ENCODE measurements at regions not wholly inside any gene's neighbourhood (a gene's known extent, or its start where the extent isn't known, plus 50 kb on each side); places are given as distances from the start of the nearest gene placed in this dataset.

DNA sequence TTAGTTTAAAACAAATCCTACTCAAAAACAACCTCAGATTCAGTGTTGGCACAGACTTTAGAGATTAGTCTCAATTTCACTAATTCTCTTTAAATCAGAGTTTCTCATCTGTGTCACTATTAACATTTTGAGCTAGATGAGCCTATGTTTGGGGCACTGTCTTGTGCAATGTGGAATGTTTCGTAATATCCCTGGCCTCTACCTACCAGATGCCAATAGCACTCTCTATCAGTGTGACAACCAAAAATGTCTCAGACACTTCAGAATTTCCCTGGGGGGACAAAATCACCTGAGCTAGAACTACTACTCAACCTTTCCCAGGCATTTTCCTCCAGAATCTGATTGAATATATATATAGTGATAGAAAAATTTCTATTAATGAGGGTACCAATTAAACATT, 465.2 kb upstream of the RGMB start:
- TF ChIP-seq POLR2A (IDR thresholded peaks at IDR 0.05; ENCODE audit: low read depth, low read length) (no peak; the same call in 1 of the 2 replicates), MAFK (IDR thresholded peaks at IDR 0.05; ENCODE audit: low read depth, low read length) (no peak), RAD21 (IDR thresholded peaks at IDR 0.05; ENCODE audit: low read length) (no peak), CHD1 (IDR thresholded peaks at IDR 0.05; ENCODE audit: low read depth, low read length) (no peak), BHLHE40 (IDR thresholded peaks at IDR 0.05; ENCODE audit: low read depth, low read length) (no peak)
- TF ChIP-seq, protein P1, sequence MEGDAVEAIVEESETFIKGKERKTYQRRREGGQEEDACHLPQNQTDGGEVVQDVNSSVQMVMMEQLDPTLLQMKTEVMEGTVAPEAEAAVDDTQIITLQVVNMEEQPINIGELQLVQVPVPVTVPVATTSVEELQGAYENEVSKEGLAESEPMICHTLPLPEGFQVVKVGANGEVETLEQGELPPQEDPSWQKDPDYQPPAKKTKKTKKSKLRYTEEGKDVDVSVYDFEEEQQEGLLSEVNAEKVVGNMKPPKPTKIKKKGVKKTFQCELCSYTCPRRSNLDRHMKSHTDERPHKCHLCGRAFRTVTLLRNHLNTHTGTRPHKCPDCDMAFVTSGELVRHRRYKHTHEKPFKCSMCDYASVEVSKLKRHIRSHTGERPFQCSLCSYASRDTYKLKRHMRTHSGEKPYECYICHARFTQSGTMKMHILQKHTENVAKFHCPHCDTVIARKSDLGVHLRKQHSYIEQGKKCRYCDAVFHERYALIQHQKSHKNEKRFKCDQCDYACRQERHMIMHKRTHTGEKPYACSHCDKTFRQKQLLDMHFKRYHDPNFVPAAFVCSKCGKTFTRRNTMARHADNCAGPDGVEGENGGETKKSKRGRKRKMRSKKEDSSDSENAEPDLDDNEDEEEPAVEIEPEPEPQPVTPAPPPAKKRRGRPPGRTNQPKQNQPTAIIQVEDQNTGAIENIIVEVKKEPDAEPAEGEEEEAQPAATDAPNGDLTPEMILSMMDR (conservative IDR thresholded peaks at IDR 0.05; ENCODE audit: low read depth, low read length), result no peak
- TF ChIP-seq, protein P2, sequence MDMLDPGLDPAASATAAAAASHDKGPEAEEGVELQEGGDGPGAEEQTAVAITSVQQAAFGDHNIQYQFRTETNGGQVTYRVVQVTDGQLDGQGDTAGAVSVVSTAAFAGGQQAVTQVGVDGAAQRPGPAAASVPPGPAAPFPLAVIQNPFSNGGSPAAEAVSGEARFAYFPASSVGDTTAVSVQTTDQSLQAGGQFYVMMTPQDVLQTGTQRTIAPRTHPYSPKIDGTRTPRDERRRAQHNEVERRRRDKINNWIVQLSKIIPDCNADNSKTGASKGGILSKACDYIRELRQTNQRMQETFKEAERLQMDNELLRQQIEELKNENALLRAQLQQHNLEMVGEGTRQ (IDR thresholded peaks at IDR 0.05; ENCODE audit: low read depth, low read length), result no peak
